Astrocyte (in vitro differentiated cells and primary cell): ENCODE measurements at regions not wholly inside any gene's neighbourhood (a gene's known extent, or its start where the extent isn't known, plus 50 kb on each side); places are given as distances from the start of the nearest gene placed in this dataset.

Experiments
- CTCF ChIP-seq: IDR thresholded peaks from 2 replicates; pipeline ENCODE4 v1.5.1; 2011; ENCODE audit warnings: low read depth, mild to moderate bottlenecking, inconsistent platforms, low read length, moderate library complexity; ENCODE audit not compliant: insufficient read depth
- EZH2 ChIP-seq: IDR thresholded peaks from 2 replicates; pipeline ENCODE4 v1.6.1; 2012; ENCODE audit warnings: mild to moderate bottlenecking, low read length, inconsistent platforms; ENCODE audit not compliant: insufficient read depth

- TF ChIP-seq CTCF (no peak), EZH2 (no peak)
Observed at GRCh38 chr17:33874617-33875060, 380.4 kb upstream of the CCL2 start.
